ENCODE measurements at regions not wholly inside any gene's neighbourhood (a gene's known extent, or its start where the extent isn't known, plus 50 kb on each side); places are given as distances from the start of the nearest gene placed in this dataset.
"Not testable (repeated sequence)": the region's sequence is repeated elsewhere in the genome, so short reads cannot be mapped to it uniquely, and the experiment has no call there.

DNA sequence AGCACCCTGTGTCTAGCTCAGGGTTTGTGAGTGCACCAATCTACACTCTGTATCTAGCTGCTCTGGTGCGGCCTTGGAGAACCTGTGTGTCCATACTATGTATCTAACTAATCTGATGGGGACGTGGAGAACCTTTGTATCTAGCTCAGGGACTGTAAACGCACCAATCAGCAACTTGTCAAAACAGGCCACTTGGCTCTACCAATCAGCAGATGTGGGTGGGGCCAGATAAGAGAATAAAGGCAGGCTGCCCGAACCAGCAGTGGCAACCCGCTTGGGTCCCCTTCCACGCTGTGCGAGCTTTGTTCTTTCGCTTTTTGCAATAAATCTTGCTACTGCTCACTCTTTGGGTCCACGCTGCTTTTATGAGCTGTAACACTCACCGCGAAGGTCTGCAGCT lies 426.5 kb downstream of the NAF1 start:
- H3K56ac ChIP-seq (replicated peaks; ENCODE audit: insufficient read length, low read depth, low read length); H2BK120ac ChIP-seq (replicated peaks; ENCODE audit: low read depth, low read length); H3K4me3 ChIP-seq (ENCODE audit: extremely low read depth in 1 of 4, insufficient read depth in 2 of 4, low read depth in 3 of 4, low read length in 4 of 4); H2BK20ac ChIP-seq (ENCODE audit: low read length); H3K27me3 ChIP-seq (replicated peaks in 1 of 4; ENCODE audit: control insufficient read depth in 3 of 4, extremely low read depth in 1 of 4, insufficient read depth in 3 of 4, low read length in 3 of 4); H4K20me1 ChIP-seq (replicated peaks in 1 of 2; ENCODE audit: control insufficient read depth in 1 of 2, insufficient read depth in 2 of 2, low read length in 2 of 2); H2BK12ac ChIP-seq (ENCODE audit: low read depth, low read length); H3K9ac ChIP-seq (replicated peaks in 1 of 4; ENCODE audit: extremely low read depth in 1 of 4, low read depth in 3 of 4, low read length in 3 of 4); H3K4me1 ChIP-seq (replicated peaks in 1 of 4; ENCODE audit: control insufficient read depth in 3 of 4, insufficient read depth in 4 of 4, low read length in 3 of 4); H3K4me2 ChIP-seq (ENCODE audit: insufficient read depth in 1 of 2, low read depth in 2 of 2, low read length in 2 of 2); DNase-seq (ENCODE audit: low read depth in 1 of 2, low spot score in 2 of 2); H2AFZ ChIP-seq (ENCODE audit: low read length); H2AK5ac ChIP-seq (ENCODE audit: low read depth, low read length); H2BK5ac ChIP-seq (ENCODE audit: low read depth, low read length); H3K36me3 ChIP-seq (ENCODE audit: control insufficient read depth in 2 of 4, insufficient read depth in 4 of 4, low read length in 3 of 4); H2BK15ac ChIP-seq (ENCODE audit: low read length); H3K23me2 ChIP-seq (ENCODE audit: low read depth, low read length); H3K79me1 ChIP-seq (ENCODE audit: low read depth, low read length); H3K18ac ChIP-seq (ENCODE audit: extremely low read depth, low read length); FAIRE-seq; H3K9me3 ChIP-seq (ENCODE audit: insufficient read depth in 2 of 2, low read depth in 1 of 2, low read length in 1 of 2); H4K8ac ChIP-seq (ENCODE audit: extremely low read depth, insufficient read depth, low read length); H3K79me2 ChIP-seq (ENCODE audit: control insufficient read depth in 1 of 2, insufficient read depth in 2 of 2, low read length in 2 of 2); H3K27ac ChIP-seq (ENCODE audit: low read depth, low read length); H3K14ac ChIP-seq (ENCODE audit: insufficient read length); POLR2A ChIA-PET (ENCODE audit: partially characterized antibody); H4K5ac ChIP-seq (ENCODE audit: insufficient read length, low read depth, low read length); H3K4ac ChIP-seq (replicated peaks; ENCODE audit: insufficient read length, low read depth, low read length); H3K23ac ChIP-seq (ENCODE audit: insufficient read length); H4K91ac ChIP-seq (replicated peaks; ENCODE audit: insufficient read length, low read length): not testable (repeated sequence)
- whole genome bisulfite sequencing, 2 experiments (ENCODE audit: extremely low coverage in 1 of 2, insufficient coverage in 1 of 2, insufficient read length in 1 of 2, insufficient replicate concordance in 2 of 2, low coverage in 1 of 2, low lambda C conversion rate in 2 of 2, missing lambda C conversion rate in 1 of 2): 97% methylated on average over 10 of the region's 11 CpGs; no CpG with 5 or more reads in 1 of the 2 experiments
- CTCF ChIA-PET (ENCODE audit: partially characterized antibody): interaction anchor here (0.9 kb wide), 1 partner anchor 42 kb away, joined by 3 read pairs; no protein-coding TSS in a partner anchor

- H3K23me2 ChIP-seq (ENCODE audit: low read depth, low read length); H3K56ac ChIP-seq (replicated peaks; ENCODE audit: insufficient read length, low read depth, low read length); H3K27me3 ChIP-seq (replicated peaks in 1 of 4; ENCODE audit: control insufficient read depth in 3 of 4, extremely low read depth in 1 of 4, insufficient read depth in 3 of 4, low read length in 3 of 4); H4K20me1 ChIP-seq (replicated peaks in 1 of 2; ENCODE audit: control insufficient read depth in 1 of 2, insufficient read depth in 2 of 2, low read length in 2 of 2); H3K23ac ChIP-seq (ENCODE audit: insufficient read length); H3K36me3 ChIP-seq (ENCODE audit: control insufficient read depth in 2 of 4, insufficient read depth in 4 of 4, low read length in 3 of 4); H4K91ac ChIP-seq (replicated peaks; ENCODE audit: insufficient read length, low read length); H3K4me3 ChIP-seq (ENCODE audit: extremely low read depth in 1 of 4, insufficient read depth in 2 of 4, low read depth in 3 of 4, low read length in 4 of 4); H2AFZ ChIP-seq (ENCODE audit: low read length); H3K79me2 ChIP-seq (ENCODE audit: control insufficient read depth in 1 of 2, insufficient read depth in 2 of 2, low read length in 2 of 2); H2AK5ac ChIP-seq (ENCODE audit: low read depth, low read length); FAIRE-seq; H2BK5ac ChIP-seq (ENCODE audit: low read depth, low read length); H3K27ac ChIP-seq (ENCODE audit: low read depth, low read length); H3K14ac ChIP-seq (ENCODE audit: insufficient read length); H2BK12ac ChIP-seq (ENCODE audit: low read depth, low read length); H4K8ac ChIP-seq (ENCODE audit: extremely low read depth, insufficient read depth, low read length); CTCF ChIA-PET (ENCODE audit: partially characterized antibody); POLR2A ChIA-PET (ENCODE audit: partially characterized antibody); H3K9me3 ChIP-seq (ENCODE audit: insufficient read depth in 2 of 2, low read depth in 1 of 2, low read length in 1 of 2); H3K4ac ChIP-seq (replicated peaks; ENCODE audit: insufficient read length, low read depth, low read length); H3K4me2 ChIP-seq (ENCODE audit: insufficient read depth in 1 of 2, low read depth in 2 of 2, low read length in 2 of 2); H2BK120ac ChIP-seq (replicated peaks; ENCODE audit: low read depth, low read length); H3K9ac ChIP-seq (replicated peaks in 1 of 4; ENCODE audit: extremely low read depth in 1 of 4, low read depth in 3 of 4, low read length in 3 of 4); H2BK20ac ChIP-seq (ENCODE audit: low read length); H3K18ac ChIP-seq (ENCODE audit: extremely low read depth, low read length); H2BK15ac ChIP-seq (ENCODE audit: low read length); H3K4me1 ChIP-seq (replicated peaks in 1 of 4; ENCODE audit: control insufficient read depth in 3 of 4, insufficient read depth in 4 of 4, low read length in 3 of 4); H4K5ac ChIP-seq (ENCODE audit: insufficient read length, low read depth, low read length); H3K79me1 ChIP-seq (ENCODE audit: low read depth, low read length); DNase-seq (ENCODE audit: low read depth in 1 of 2, low spot score in 2 of 2): not testable (repeated sequence)
- WGBS, 2 experiments (ENCODE audit: extremely low coverage in 1 of 2, insufficient coverage in 1 of 2, insufficient read length in 1 of 2, insufficient replicate concordance in 2 of 2, low coverage in 1 of 2, low lambda C conversion rate in 2 of 2, missing lambda C conversion rate in 1 of 2): 90% methylated on average over 10 of the region's 32 CpGs; no CpG with 5 or more reads in 1 of the 2 experiments
Observed at GRCh38 chr4:162739596-162739995, 427.1 kb downstream of the NAF1 start.

Measured in H1 (cell line).